ENCODE measurements at regions not wholly inside any gene's neighbourhood (a gene's known extent, or its start where the extent isn't known, plus 50 kb on each side); places are given as distances from the start of the nearest gene placed in this dataset.

DNA sequence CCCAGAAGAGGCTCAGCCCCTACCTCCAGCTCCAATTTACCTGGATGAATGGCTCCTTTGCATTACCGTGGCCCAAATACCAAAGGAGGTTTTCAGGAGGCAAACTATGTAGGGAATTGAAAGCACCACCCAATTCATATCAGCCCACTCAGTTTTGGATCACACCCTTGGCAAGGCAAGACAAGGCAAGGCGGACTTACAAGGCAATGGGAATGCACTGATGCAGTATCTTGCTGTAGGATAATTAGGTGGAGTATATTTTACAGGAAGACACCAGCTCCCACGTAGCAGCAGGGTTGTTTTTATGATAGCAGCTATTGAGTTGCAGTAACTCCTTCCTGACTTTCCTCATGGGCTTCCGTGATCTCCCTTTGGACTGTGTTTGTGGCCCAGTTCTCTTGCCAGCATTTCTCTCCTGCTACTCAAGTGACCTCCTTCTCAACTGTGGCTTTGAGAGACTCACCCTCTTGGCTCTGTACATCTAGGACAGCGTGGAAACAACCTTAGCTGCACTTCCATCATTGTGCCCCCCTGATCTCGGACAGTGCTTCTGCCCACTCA lies 935.9 kb downstream of the EFNB2 start (continued):
- no peak for TF ChIP-seq ZFX (IDR thresholded peaks at IDR 0.05)

DNA sequence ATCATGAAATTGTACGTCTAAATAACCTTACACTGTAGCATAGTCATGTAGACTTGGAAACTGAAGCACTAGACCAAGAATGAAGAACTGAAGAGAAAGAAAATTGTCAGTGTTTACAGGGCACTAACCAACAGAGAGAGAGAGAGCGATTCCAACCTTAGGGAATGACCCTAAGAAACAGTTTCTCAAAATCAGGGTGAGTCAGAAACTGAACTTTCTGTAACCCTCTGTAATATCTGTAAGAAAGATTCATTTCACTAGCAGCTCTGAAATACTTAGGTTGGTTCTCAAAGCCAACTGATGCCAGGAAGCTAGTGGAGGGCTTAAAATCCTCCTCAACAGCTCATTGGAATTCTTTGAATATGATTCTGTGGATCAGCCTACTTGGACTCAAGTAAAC lies 936.9 kb downstream of the EFNB2 start:
- H3K4me2 ChIP-seq (ENCODE audit: low read length) = no peak overlapping the region
- no peak overlapping the region for H3K27ac ChIP-seq (ENCODE audit: low read depth, low read length)
- H3K9me2 ChIP-seq (ENCODE audit: insufficient read depth) = no peaks in the 10 kb centered on the region
- no peaks in the 10 kb centered on the region for H3K27me3 ChIP-seq (ENCODE audit: insufficient read depth, low read length)
- ATAC-seq (no peak), DNase-seq (ENCODE audit: low read depth, low spot score) (no peak)
- no peak overlapping the region for H3K9ac ChIP-seq (ENCODE audit: low read length)
- H3K36me3 ChIP-seq (ENCODE audit: control insufficient read depth in 1 of 2, insufficient read depth in 2 of 2, low read length in 2 of 2) = no peaks in the 10 kb centered on the region
- RAD21 ChIA-PET (ENCODE audit: low non-redundant PET in 1 of 2, low total read pairs in 2 of 2, uncharacterized antibody in 2 of 2, unreplicated experiment in 2 of 2) = no interaction called here
- H3K4me3 ChIP-seq (replicated peaks in 1 of 2; ENCODE audit: low read depth in 1 of 2, low read length in 2 of 2) = no peak overlapping the region
- intact Hi-C loops (cut with micrococcal nuclease) = no loop called here
- H3K4me1 ChIP-seq (ENCODE audit: control insufficient read depth in 1 of 2, insufficient read depth in 2 of 2, low read length in 2 of 2) = no peaks in the 10 kb centered on the region
- no peaks in the 10 kb centered on the region for H3K79me2 ChIP-seq (ENCODE audit: insufficient read depth, low read length)
- POLR2A ChIA-PET = no interaction called here
- H2AFZ ChIP-seq (ENCODE audit: low read depth, low read length, poor library complexity, severe bottlenecking) = no peak overlapping the region
- TF ChIP-seq POLR2AphosphoS5 (IDR thresholded peaks at IDR 0.05; ENCODE audit: low read depth, low read length) (no peak), EGR1 (IDR thresholded peaks at IDR 0.05; ENCODE audit: low read depth) (no peak)
- no TSS peak for BruUV-seq (replicated peaks)
- no peaks in the 10 kb centered on the region for H4K20me1 ChIP-seq (ENCODE audit: insufficient read depth)
- H3K9me3 ChIP-seq (ENCODE audit: control insufficient read depth in 1 of 2, insufficient read depth in 1 of 2, low read depth in 1 of 2, low read length in 2 of 2) = no peaks in the 10 kb centered on the region
- CTCF ChIA-PET = no interaction called here

DNA sequence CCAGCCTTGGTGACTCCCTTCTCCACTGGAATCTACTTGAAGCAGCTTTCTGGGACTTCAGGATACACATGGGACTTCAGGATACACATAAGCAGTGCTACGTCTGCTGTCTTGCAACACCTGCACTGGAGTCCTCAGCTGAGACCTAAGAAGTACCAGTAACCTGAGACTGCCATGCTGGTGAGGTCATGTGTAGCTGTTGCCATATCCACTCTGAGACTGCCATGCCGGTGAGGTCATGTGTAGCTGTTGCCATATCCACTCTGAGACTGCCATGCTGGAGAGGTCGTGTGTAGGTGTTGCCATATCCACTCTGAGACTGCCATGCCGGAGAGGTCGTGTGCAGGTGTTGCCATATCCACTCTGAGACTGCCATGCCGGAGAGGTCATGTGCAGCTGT lies 937.9 kb downstream of the EFNB2 start:
- Histone ChIP-seq H3K36me3 (ENCODE audit: control insufficient read depth in 1 of 2, insufficient read depth in 2 of 2, low read length in 2 of 2) (no peaks in the 10 kb centered on the region), H2AFZ (ENCODE audit: low read depth, low read length, poor library complexity, severe bottlenecking) (no peak overlapping the region), H3K79me2 (ENCODE audit: insufficient read depth, low read length) (no peaks in the 10 kb centered on the region), H3K9me3 (ENCODE audit: control insufficient read depth in 1 of 2, insufficient read depth in 1 of 2, low read depth in 1 of 2, low read length in 2 of 2) (no peaks in the 10 kb centered on the region), H3K4me1 (ENCODE audit: control insufficient read depth in 1 of 2, insufficient read depth in 2 of 2, low read length in 2 of 2) (no peaks in the 10 kb centered on the region), H3K9ac (ENCODE audit: low read length) (no peak overlapping the region), H3K27me3 (ENCODE audit: insufficient read depth, low read length) (no peaks in the 10 kb centered on the region), H4K20me1 (ENCODE audit: insufficient read depth) (no peaks in the 10 kb centered on the region), H3K9me2 (ENCODE audit: insufficient read depth) (no peaks in the 10 kb centered on the region), H3K4me2 (ENCODE audit: low read length) (no peak overlapping the region), H3K27ac (ENCODE audit: low read depth, low read length) (no peak overlapping the region), H3K4me3 (replicated peaks in 1 of 2; ENCODE audit: low read depth in 1 of 2, low read length in 2 of 2) (no peak overlapping the region)
- ATAC-seq = no peak
- no peak for TF ChIP-seq FOSL1 (IDR thresholded peaks at IDR 0.05; ENCODE audit: low read depth)
- TF ChIP-seq TCF7L2 (IDR thresholded peaks at IDR 0.05; ENCODE audit: borderline replicate concordance, extremely low read depth, insufficient read depth, insufficient read length) = no peak
- no peak for TF ChIP-seq POLR2A (IDR thresholded peaks at IDR 0.05; ENCODE audit: borderline replicate concordance, extremely low read depth, insufficient read depth, insufficient read length)
- TF ChIP-seq, protein P1, sequence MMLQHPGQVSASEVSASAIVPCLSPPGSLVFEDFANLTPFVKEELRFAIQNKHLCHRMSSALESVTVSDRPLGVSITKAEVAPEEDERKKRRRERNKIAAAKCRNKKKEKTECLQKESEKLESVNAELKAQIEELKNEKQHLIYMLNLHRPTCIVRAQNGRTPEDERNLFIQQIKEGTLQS (IDR thresholded peaks at IDR 0.05) = no peak
- TF ChIP-seq ELF1 (IDR thresholded peaks at IDR 0.05; ENCODE audit: borderline replicate concordance, low read depth) = no peak
- no peak for TF ChIP-seq JUND (IDR thresholded peaks at IDR 0.05)
- TF ChIP-seq SP1 (IDR thresholded peaks at IDR 0.05; ENCODE audit: low read depth) = no peak
- ChIA-PET CTCF (no interaction called here), RAD21 (ENCODE audit: low non-redundant PET in 1 of 2, low total read pairs in 2 of 2, uncharacterized antibody in 2 of 2, unreplicated experiment in 2 of 2) (no interaction called here), POLR2A (no interaction called here)
- no peak for DNase-seq (ENCODE audit: low read depth, low spot score)
- intact Hi-C loops (cut with micrococcal nuclease) = no loop called here
- BruUV-seq (replicated peaks) = no TSS peak

Measured in HCT116 (cell line).